HG03457 (cell line): ENCODE measurements at regions not wholly inside any gene's neighbourhood (a gene's known extent, or its start where the extent isn't known, plus 50 kb on each side); places are given as distances from the start of the nearest gene placed in this dataset.
"Not testable (repeated sequence)": the region's sequence is repeated elsewhere in the genome, so short reads cannot be mapped to it uniquely, and the experiment has no call there.

Experiments used
- ATAC-seq: cut with Tn5 transposase; IDR thresholded peaks from one replicate; pipeline ENCODE4 v1.9.1; 2021; ENCODE audit warnings: moderate number of reproducible peaks; ENCODE audit not compliant: unreplicated experiment

DNA sequence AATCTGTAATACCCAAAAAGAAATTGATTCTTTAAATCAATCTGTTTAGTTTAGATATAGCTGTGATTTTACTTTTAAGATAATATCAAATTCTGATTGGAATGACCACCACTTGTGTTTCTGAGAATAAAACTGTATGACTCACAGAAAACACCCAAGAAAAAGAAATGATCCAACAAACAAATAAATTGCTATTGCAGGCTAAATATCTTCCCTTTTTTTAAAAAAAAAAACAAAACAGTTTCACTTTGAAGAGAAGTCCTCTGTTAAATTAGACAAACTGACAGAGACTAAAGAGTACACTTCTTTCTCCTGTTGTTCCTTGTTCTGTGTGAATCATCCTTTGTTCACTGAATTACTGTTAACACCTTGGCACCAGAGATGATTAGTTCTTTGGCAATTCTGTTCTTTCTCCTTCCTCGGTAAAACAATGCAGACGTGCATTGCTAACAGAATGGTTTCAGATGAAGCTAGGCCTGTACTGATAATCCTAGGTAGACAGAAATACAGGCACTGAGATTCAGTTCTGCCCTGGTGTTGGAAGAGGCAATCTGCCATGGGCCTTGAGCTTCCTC lies 895.2 kb upstream of the CITED2 start:
- no peak for ATAC-seq

DNA sequence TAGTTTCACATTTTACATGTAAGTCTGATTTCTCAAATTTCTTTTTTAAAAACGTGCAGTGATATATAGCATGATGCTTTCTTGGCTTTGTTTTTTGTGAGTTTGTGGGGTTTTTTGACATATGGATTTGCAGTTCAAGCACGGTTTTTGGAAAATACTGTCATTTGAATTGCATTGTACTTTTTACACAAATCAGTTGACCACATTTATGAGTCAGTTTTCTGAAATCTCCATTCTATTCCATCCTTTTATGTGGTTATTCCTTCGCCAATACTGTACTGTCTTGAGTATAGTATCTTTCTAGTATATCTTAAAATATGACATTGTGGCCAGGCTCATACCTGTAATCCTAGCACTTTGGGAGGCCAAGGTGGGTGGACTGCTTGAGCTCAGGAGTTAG lies 890.0 kb upstream of the CITED2 start:
- ATAC-seq = no peak

DNA sequence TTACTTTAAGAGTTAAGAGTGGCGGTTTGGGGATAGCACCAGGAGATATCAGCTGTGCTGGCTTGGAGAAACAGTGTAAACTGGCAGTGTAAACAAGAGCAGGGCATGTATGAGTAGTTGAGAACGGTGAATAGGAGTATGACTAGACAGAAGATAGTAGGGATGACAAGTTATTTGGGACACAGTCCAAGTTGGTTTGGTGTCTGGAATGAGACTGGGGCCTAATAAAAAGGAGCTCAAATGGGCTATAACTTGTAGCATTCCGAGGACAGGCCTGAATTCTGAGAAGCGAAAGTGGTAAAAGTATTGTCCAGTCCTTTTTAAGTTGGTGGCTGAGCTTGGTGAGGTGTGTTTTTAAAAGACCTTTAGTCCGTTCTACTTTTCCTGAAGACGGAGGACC lies 883.9 kb upstream of the CITED2 start:
- ATAC-seq = not testable (repeated sequence)

DNA sequence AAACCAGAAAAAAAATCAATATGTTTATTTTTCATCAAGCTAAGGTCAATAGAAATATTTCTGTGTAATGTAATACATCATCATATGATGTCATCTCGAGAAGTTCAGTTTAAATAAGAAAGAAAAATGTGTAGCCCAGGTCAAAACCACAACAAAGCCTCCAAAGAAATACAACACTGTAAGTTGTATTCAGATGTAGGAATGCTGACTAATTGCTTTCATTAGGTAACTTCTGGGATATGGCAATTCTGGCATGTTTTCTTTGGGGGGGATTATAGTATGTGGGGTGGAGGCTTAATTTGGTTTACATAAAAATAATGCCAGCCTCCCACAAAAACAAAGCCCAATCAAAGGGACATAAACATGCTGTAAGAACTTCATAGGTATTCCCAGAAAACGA lies 881.8 kb upstream of the CITED2 start:
- no peak for ATAC-seq

DNA sequence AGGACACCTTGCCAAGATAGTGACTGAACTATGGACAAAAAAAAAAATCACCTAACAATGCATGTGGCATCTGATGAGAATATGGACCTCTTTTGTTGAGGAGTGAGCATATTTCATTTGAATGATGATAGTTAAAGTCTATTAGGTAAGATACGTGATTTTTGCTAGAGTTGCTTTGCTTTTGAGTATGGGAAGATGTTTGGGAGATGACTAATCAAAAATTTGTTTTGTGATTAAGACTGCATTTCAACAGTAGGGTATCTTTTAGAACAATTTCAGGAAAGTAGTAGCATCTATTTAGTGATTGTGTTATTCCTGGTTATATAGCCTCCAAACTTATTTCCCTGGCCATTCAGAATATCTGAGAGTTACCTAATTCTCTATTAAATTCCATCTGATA lies 878.6 kb upstream of the CITED2 start:
- ATAC-seq = no peak

DNA sequence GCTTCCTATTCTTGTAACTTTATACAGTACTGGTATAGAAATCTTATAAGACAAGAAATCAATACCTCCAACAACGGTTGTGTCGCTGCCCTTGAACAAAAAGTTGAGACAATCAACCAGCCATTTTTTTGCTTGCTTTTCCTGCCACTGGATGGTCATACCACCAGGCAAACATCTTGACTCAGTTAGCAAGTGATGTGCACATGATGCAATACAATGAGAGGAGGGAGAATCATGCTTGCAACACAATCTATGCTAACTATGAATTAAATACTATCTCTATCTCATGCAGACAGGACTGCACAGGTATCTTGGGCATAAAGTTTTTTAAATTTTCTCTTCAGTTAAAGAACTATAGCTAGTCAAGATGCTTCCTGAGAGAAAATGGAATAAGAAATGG lies 877.7 kb upstream of the CITED2 start:
- ATAC-seq = no peak

DNA sequence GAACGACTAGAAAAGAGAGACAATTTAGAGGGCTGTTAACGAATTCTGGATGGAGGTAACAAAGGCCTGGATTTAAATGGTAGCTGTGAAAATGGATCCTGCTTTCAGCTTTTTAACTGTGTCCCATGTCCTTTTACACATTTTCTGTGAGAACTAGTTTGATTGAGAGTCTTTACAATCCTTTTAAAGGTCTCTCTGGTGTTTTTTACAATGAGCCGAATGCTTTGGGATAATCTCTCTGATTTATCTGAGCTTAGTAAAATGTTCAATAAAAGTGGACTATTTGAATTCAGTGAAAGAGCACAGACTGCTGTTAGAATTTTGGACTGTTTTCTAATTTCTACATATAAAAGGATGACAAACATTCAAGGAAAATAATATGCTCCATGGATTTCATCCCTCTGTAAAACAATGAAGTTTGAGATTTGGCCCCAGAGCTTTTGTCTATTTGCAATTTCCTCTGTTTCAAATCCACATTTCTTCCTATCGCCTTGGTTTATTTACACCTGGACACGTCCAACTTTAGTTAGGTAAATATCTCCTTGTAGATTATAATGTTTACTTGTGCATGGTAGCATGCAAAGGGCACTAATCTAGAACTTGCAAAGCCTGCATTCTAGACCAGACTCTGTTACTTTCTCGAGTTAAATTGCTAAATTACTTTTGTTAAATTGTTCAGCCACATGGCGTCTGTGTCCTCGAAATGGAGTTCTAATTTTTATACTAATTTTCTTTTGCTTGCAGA lies 871.0 kb upstream of the CITED2 start:
- no peak for ATAC-seq

DNA sequence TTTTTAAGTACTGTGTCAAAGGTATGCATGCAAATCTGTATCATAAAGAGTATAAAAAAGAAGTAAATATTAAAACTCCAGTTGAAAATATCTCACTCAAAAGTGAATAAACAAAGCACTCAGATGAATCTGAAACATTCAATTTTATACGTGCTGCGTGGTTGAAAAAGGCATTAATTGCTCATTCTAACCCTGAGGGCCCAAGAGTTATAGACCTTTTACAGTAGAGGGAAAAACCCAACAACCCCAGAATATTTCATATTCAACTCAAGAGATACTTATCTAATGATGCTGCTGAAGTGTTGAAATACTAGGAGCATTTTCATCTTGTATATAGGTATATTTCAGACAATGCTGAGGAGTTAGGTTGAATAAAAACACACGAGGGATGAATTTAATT lies 862.8 kb upstream of the CITED2 start:
- no peak for ATAC-seq

DNA sequence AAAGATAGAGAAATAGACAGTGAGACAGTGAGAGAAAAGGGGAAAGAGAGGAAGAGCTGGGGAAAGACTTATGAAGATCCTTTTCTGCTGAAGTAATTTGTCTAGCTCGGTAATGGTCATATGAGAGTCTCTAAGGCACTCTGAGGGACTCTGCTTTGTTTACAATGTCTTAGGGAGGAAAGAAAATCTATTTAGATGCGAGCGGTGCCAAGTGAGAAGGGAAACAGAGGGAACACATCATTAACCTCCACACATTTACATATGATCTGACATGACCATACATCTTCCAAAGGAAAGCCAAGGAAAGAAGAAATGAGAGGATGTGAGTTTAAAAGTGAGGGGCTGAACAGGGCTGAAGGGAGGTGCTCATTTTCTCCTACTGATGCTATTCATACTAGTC lies 862.3 kb upstream of the CITED2 start:
- no peak for ATAC-seq

DNA sequence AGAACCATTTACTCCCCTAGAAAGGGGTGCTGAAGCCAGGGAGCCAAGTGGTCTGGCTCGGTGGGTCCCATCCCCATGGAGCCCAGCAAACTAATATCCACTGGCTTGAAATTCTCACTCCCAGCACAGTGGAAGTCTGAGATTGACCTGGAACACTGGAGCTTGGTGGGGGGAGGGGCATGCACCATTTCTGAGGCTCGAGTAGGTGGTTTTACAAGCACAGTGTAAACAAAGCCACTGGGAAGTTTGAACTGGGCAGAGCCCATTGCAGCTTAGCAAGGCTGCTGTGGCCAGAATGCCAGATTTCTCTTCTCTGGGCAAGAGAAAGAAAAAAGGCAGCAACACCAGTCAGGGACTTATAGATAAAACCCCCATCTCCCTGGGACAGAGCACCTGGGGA lies 855.8 kb upstream of the CITED2 start:
- ATAC-seq = no peak

DNA sequence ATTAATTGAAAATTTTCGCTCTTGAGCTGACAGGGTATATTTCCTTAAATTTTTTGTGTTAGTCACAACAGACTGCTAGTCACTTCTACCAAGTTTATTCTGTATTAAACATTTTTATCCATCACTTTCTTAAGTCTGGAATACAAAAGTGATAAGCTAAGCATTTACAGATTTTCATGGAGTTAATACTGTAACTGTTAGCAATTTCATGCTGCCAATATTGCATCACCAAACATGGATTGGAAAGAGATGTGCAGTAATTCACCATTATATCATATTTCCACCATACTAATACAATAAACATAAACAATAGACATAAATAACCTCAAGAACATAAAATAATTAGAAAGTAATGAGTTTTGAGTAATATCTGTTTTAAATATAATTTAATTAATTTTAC lies 854.0 kb upstream of the CITED2 start:
- ATAC-seq = no peak

DNA sequence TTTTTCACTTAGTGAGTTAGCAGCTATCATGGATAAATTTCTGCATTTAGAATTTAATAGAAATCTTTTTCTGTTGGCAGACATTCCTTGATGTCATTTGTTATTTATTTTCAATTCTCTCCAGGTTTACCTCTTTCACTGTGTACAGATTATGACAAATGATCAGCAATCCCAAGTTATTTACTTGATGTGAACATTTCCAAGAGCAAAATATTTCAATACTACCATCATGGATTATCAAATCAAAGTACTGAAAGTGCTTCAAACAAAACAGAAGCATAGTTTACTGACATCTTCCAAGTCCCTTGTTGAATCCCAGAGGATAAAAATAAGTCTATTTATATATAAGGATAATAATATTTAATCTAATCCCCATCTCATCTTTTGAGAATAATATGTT lies 852.2 kb upstream of the CITED2 start:
- no peak for ATAC-seq

DNA sequence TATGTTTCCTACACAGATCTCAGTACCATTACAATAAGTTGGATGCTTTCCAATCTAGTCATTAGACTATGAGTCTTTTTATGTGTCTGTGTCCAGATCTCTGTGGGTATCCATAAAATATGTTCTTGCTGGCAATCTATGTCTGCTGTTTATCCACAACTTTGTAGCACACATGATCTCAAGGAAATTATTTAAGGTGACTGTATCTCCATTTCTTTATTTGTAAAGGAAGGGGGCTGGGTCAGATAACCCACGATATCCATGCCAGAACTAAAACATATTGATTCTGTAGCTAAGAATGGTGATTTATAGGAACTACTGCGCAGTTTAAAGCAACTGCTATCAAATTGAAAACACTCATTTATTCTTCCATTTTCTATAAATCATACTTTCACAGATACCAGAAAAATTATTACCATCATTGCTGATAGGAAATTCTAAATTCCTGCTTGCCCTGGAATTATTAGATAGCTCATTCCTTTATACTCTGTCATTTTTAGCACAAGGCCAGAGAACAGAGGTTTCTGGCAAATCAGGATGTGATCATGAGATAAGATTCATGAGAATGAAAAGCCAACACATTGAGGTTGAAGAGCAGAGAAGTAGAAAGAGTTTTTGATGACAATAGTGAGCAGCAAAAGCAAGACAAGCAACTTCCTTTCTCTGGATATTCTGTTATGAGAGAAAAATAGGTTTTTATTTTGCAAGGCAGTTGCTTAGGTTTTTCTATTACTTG lies 851.4 kb upstream of the CITED2 start:
- no peak for ATAC-seq

DNA sequence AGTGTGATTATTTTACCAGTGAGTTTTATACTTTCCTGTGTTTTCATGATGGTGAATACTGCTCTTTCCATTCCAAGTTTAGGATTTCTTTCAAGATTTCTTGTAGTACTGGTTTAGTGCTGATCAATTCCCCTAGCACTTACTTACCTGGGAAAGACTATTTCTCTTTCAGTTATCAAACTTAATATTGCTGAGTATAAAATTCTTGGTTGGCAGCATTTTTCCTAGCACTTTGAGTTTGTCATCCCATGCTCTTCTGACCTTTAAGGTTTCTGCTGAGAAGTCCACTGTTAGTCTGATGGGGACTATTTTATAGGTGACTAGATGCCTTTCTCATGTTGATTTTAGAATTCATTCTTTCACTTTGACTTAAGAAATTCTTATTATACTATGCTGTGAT lies 842.8 kb upstream of the CITED2 start:
- ATAC-seq = no peak

DNA sequence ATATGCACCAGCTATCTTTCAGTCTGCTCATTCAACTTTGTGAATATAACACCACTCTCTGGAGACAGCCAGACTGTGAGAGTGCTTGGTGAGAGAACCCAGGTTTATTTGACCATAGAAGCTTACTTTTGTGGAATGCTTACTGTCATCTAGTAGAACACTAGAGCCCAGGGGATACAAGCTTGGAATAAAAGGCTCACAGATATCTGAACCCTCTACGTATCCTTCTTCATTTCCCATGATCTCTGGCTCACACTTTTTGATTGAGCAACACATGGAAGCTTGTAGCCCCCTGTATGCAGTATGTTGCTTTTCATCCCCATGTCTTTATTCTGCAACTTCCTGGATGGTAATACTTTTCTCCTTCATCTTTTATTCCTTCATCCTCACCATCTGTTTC lies 835.3 kb upstream of the CITED2 start:
- no peak for ATAC-seq

DNA sequence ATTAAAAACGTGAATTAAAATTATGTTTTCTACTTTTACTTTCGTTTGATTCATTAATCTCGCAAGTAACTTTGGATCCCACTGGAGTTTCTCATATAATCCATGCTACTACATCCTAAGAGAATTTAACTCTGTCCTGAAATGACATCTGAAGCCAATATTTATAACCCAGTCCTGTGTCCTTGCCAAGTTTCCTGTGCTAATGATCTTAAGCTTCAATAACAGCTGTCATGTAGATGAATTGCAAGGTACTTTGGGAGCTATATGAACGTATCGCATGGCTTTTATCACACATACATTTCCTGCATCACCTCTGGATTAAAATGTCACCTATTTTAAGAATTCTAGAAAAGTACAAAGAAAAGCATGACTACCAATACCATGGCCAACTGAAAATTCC lies 833.8 kb upstream of the CITED2 start:
- no peak for ATAC-seq

DNA sequence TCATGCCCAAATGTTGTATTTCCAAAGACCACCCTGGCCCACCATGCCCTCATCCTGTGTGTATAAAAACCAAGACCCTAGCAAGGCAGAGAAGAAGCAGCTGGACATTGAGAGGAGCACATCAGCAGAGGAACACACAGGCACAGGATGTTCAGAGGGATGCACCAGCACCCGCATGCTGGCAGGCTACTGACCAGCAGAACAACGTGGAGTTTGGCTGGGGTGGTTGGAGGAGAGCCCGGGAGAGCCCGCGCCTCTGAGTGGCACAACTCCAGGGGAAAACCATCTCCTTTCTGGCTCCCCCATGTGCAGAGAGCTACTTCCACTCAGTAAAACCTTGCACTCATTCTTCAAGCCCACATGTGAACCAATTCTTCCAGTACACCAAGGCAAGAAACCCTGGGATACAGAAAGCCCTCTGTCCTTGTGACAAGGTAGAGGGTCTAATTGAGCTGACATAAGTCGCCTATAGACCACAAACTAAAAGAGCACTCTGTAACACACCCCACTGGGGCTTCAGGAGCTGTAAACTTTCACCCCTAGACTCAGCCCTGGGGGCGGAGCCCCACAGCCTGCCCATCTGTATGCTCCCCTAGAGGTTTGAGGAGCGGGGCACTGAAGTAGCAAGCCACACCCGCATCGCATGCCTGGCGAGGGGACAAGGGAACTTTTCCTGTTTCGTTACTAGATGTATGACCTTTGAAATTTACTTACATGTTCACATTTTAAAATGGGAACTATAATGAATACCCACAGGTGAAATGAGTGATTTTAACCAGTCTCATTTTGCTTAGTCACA lies 831.5 kb upstream of the CITED2 start:
- no peak for ATAC-seq

DNA sequence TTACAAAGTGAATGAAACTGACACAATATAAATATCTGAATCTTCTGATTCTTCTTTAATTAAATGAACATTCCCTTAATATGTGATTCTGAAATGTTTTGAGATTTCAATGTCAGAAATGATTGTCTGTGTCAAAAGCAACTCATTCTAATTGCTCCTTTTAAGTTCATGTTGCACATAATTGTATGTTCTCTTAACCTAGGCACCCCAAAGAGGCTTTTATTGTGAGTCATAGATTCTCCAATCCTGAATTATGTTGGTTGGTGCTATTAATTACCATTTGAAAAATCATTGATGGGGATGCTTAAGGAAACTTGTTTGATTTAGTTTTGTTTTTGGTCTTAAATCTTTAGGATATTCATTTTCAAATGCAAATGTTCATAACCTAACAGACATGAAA lies 829.7 kb upstream of the CITED2 start:
- ATAC-seq = no peak

DNA sequence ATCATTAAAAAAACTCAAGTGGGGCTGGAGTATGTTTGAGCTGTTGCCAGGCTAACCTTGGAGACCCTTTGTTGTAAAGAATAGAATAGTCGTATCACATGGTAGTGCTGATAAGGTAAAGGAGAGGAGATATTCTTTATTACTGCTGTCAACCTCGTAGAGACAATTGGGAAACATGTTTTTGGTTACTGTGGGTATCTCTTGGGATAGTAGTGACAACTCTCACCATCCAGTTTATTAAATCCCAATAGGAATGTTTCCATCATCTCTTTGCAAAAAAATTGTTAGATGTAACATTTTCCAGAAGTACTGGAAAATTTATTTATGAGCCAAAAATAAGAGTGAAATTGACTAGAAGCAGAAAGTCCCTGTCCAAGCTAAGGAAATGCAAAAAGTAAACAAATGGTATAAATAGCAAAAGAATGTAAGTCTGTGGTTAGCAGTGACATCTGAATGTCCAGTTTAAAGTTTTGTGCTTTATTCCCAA lies 829.3 kb upstream of the CITED2 start:
- ATAC-seq = no peak

DNA sequence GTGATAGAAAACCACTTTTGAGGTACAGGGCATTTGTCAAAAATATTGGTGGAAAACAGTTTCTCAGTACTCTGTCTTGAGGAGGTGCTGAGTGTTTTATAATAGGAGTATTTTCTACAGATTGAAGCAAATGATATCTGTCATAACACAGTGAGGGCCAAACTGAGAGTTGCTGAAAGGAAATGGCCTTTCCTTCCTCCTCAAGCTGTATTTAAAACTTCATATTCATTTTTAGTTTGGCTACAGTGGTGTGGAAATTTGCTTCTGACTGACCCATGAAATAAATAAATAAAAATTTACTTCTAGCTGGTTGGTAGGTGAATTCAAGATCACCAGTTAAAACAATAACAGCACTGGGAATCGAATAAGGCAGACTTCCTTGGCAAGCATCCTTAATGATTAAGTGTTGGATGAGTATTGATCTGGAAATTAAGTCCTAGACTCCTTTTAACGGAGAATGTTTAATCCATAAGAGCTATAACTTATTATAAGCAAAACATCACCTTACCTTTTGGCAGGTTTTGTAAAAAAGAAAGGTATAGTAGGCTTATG lies 828.6 kb upstream of the CITED2 start:
- no peak for ATAC-seq

DNA sequence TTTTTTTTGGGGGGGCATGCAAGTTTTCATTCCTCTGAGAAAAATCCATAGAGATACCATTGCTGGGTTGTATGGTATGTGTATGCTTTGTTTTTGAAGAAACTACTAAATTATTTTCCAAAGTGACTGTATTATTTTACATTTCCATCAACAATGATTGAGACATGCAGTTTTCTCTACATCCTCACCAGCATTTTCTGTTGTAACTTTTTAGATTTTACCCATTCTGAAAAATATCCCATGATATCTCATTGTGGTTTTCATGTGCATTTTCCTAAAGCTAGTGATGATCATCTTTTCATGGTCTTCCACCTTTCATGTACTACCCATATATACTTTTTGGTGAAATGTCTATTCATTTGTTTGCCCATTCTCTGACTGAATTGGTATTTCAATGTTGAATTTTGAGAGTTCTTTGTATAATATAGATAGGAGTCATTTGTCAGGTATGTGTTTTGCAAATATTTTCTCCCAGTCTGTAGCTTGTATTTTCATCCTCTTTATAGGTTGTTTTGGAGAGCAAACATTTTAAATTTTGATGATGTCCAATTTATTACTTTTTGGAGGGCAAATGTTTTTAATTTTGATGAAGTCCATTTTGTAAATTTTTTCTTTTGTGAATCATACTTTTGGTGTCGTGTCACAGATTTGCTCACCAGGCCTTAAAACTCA lies 827.5 kb upstream of the CITED2 start:
- no peak for ATAC-seq
